Activated CD4-positive, alpha-beta memory T cell treated with anti-CD3 and anti-CD28 coated beads, Interleukin-2, amount 10 ng/mL, durations not matched to agents 7 days and 5 days (primary cell): ENCODE measurements at regions not wholly inside any gene's neighbourhood (a gene's known extent, or its start where the extent isn't known, plus 50 kb on each side); places are given as distances from the start of the nearest gene placed in this dataset.
A peak's percentile ranks its signal among the peaks of the same experiment; 100 is the strongest.
"Not testable (repeated sequence)": the region's sequence is repeated elsewhere in the genome, so short reads cannot be mapped to it uniquely, and the experiment has no call there.

Experiments used
- CTCF ChIA-PET: fragments of 350-600 bp; sonication (Branson Sonifier 250); formaldehyde crosslinking; loops from one replicate; lab custom pipeline; 2021; ENCODE audit warnings: antibody characterized with exemption, inconsistent platforms; lab: Charles Lee
- POLR2A ChIA-PET: fragments of 350-600 bp; sonication (Branson Sonifier 250); formaldehyde crosslinking; loops from one replicate; lab custom pipeline; 2021; ENCODE audit warnings: antibody characterized with exemption; lab: Charles Lee
- DNase-seq: peaks from one replicate; pipeline ENCODE4 v3.0.0-alpha.2; 2020
- H3K27ac Mint-ChIP-seq: one replicate; pipeline ENCODE4 v1.8.0; 2021; ENCODE audit warnings: mild to moderate bottlenecking, mixed read lengths
- H3K27me3 Mint-ChIP-seq: one replicate; pipeline ENCODE4 v1.8.0; 2021; ENCODE audit warnings: mixed read lengths
- H3K36me3 Mint-ChIP-seq: one replicate; pipeline ENCODE4 v1.8.0; 2021; ENCODE audit warnings: low read depth, mixed read lengths
- H3K4me1 Mint-ChIP-seq: one replicate; pipeline ENCODE4 v1.8.0; 2021; ENCODE audit warnings: mixed read lengths
- H3K4me3 Mint-ChIP-seq: one replicate; pipeline ENCODE4 v1.8.0; 2021; ENCODE audit warnings: mild to moderate bottlenecking, mixed read lengths
- H3K9me3 Mint-ChIP-seq: one replicate; pipeline ENCODE4 v1.8.0; 2021; ENCODE audit warnings: mixed read lengths

DNA sequence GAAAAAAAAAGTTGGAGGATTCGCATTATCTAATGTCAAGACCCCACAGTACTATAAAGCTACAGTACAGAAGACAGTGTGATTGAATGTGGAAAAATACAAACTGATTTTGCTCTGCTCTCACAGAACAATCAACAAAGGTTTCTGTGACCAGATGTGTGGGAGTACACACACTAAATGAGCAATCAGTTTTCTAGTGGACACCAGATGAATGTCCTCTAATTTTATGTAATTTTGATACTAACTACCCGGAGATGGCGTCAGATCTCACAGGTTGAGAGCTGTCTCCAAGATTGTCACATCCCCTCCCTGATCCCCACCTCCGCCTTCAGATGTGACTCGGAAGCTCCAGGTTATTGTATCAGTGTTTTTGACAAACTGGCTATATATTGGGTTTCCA, 81.9 kb upstream of the HUWE1 start:
- no peak for DNase-seq
- no peak overlapping the region for H3K4me3 Mint-ChIP-seq
- H3K36me3 Mint-ChIP-seq: no peaks in the 10 kb centered on the region
- ChIA-PET POLR2A (no interaction called here), CTCF (no interaction called here)
- no peak overlapping the region for H3K27ac Mint-ChIP-seq
- H3K27me3 Mint-ChIP-seq: no peaks in the 10 kb centered on the region
- H3K9me3 Mint-ChIP-seq: no peaks in the 10 kb centered on the region
- H3K4me1 Mint-ChIP-seq: peaks cover 3% of the 10 kb centered on the region

GRCh38 chrX:53767544-53767943, 81.0 kb upstream of the HUWE1 start:
- H3K36me3 Mint-ChIP-seq: no peaks in the 10 kb centered on the region
- H3K4me3 Mint-ChIP-seq: no peak overlapping the region
- no peaks in the 10 kb centered on the region for H3K27me3 Mint-ChIP-seq
- H3K27ac Mint-ChIP-seq: no peak overlapping the region
- POLR2A ChIA-PET: no interaction called here
- no peak for DNase-seq
- peaks cover 3% of the 10 kb centered on the region for H3K4me1 Mint-ChIP-seq
- H3K9me3 Mint-ChIP-seq: no peaks in the 10 kb centered on the region
- CTCF ChIA-PET: interaction anchor here (1.1 kb wide), 1 partner anchor 92 kb away, joined by 3 read pairs; no protein-coding TSS in a partner anchor

GRCh38 chrX:53757181-53757580, 70.7 kb upstream of the HUWE1 start:
- H3K4me3 Mint-ChIP-seq, H3K27me3 Mint-ChIP-seq, DNase-seq, H3K27ac Mint-ChIP-seq, POLR2A ChIA-PET, H3K36me3 Mint-ChIP-seq, CTCF ChIA-PET, H3K4me1 Mint-ChIP-seq, H3K9me3 Mint-ChIP-seq: not testable (repeated sequence)

DNA sequence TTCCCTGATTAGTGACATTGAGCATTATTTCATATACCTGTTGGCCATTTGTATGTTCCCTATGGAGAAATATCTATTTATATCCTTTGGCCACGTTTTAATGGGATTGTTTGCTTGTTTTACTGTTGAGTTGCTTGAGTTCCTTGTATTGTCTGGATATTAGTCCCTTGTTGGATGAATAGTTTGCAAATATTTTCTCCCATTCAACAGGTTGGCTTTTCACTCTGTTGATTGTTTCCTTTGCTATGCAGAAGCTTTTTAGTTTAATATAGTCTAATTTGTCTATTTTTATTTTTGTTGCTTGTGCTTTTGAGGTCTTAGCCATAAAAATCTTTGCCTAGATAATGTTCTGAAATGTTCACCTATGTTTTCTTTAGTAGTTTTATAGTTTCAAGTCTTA, 60.2 kb upstream of the HUWE1 start:
- CTCF ChIA-PET: no interaction called here

DNA sequence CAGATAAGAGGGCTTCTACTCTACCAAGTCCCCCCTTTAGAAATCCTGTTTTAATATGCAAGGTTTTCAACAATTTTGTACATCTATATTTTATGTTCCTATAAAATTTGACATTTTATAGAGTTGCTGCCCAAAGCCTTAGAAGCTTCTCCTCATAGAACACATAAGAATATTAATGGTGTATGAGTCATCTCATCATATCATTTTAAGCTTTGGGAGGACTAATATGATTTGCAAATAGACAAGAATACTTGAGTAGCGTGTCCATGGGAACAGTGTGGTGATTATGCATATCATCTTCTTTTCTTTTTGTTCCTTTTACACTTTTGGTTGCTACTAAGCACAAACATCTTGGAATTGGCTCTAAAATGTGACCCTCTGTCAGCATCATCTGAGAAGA, 56.7 kb upstream of the HUWE1 start:
- H3K36me3 Mint-ChIP-seq: peaks cover 6% of the 10 kb centered on the region

More for the DNA sequence above, 60.2 kb upstream of the HUWE1 start:
- no peaks in the 10 kb centered on the region for H3K27me3 Mint-ChIP-seq
- H3K36me3 Mint-ChIP-seq: no peaks in the 10 kb centered on the region
- peaks cover 4% of the 10 kb centered on the region for H3K4me1 Mint-ChIP-seq
- no peak overlapping the region for H3K4me3 Mint-ChIP-seq
- peaks cover 2% of the 10 kb centered on the region for H3K9me3 Mint-ChIP-seq
- H3K27ac Mint-ChIP-seq: no peak overlapping the region
- POLR2A ChIA-PET: no interaction called here
- DNase-seq: no peak

DNA sequence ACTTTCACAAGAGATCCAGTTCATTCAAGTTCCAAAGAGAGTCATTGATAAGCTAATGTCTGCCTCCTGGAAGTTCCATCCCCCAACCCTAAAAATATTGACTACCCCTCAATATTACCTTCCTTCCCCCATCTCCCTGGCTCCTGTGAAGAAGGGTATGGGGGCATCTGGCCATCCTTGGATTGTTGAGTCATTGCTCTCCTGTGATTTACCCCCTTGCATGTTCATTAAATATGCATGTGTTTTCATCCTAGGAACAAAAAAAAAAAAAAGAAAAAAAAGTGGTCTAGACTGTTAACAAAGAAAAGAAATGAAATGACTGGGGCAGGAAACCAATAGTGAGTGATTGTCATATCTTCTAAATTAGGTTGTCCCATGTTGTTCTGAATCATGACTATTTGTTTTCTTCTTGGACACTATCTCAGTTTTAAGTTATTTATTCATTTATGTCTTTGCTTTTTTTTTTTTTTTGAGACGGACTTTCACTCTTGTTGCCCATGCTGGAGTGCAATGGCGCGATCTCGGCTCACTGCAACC, 51.9 kb upstream of the HUWE1 start:
- peaks cover 63% of the 10 kb centered on the region for H3K4me1 Mint-ChIP-seq
- peaks cover 16% of the 10 kb centered on the region for H3K36me3 Mint-ChIP-seq
- ChIA-PET POLR2A (interaction anchor here (0.7 to 1.6 kb wide), 3 partner anchors 24 to 54 kb away, joined by 3 to 7 read pairs (median 4); partner anchors contain the start of gene HUWE1), CTCF (interaction anchor here (0.7 kb wide), 1 partner anchor 24 kb away, joined by 3 read pairs; no protein-coding TSS in a partner anchor)
- no peak for DNase-seq
- no peaks in the 10 kb centered on the region for H3K27me3 Mint-ChIP-seq
- H3K4me3 Mint-ChIP-seq: no peak overlapping the region
- peak overlapping the region; percentile 63 for H3K27ac Mint-ChIP-seq
- H3K9me3 Mint-ChIP-seq: no peaks in the 10 kb centered on the region

More for the DNA sequence above, 56.7 kb upstream of the HUWE1 start:
- Mint-ChIP-seq H3K27me3 (no peaks in the 10 kb centered on the region), H3K4me1 (peaks cover 26% of the 10 kb centered on the region), H3K4me3 (no peak overlapping the region), H3K9me3 (peaks cover 2% of the 10 kb centered on the region), H3K27ac (no peak overlapping the region)
- ChIA-PET CTCF (interaction anchor here (0.7 kb wide), 1 partner anchor 516 kb away, joined by 3 read pairs; no protein-coding TSS in a partner anchor), POLR2A (interaction anchor here (1.7 kb wide), 1 partner anchor 59 kb away, joined by 3 read pairs; no protein-coding TSS in a partner anchor)
- DNase-seq: no peak
